Stimulated activated CD8-positive, alpha-beta memory T cell treated with anti-CD3 and anti-CD28 coated beads, Interleukin-7, amount 100 ng/mL, for 24 hours (primary cell): ENCODE measurements at regions not wholly inside any gene's neighbourhood (a gene's known extent, or its start where the extent isn't known, plus 50 kb on each side); places are given as distances from the start of the nearest gene placed in this dataset.

Source experiments
- DNase-seq: peaks from one replicate; pipeline ENCODE4 v3.0.0-alpha.2; 2020; ENCODE audit warnings: low read depth

GRCh38 chr22:47465222-47465621 is 702.8 kb downstream of the TBC1D22A start:
- DNase-seq = no peak

GRCh38 chr22:47463220-47463619 is 700.8 kb downstream of the TBC1D22A start:
- DNase-seq = no peak

DNA sequence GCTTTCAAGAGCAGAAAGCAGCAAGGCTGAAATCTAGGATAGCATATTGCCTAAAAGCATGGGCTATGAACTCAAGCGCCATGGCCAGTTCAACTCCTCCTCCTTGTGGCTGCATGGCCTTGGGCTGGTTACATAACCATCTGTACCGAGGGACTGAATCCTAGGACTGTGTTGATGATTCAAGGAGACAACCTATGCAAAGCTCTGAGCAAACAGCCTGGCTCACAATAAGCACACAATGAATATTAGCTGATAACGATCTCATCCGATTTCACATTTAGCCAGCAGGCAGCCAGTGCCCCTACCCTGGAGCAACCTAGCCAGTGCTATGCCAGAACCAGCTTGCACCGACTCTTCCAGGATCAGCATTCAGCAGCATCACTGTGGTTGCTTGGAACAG is 698.4 kb downstream of the TBC1D22A start:
- DNase-seq = no peak

- DNase-seq = no peak
Measured at GRCh38 chr22:47460176-47460575, 697.7 kb downstream of the TBC1D22A start.

- DNase-seq = no peak
Measured at GRCh38 chr22:47458348-47458747, 695.9 kb downstream of the TBC1D22A start.

- no peak for DNase-seq
Measured at GRCh38 chr22:47457509-47458300, 695.3 kb downstream of the TBC1D22A start.

DNA sequence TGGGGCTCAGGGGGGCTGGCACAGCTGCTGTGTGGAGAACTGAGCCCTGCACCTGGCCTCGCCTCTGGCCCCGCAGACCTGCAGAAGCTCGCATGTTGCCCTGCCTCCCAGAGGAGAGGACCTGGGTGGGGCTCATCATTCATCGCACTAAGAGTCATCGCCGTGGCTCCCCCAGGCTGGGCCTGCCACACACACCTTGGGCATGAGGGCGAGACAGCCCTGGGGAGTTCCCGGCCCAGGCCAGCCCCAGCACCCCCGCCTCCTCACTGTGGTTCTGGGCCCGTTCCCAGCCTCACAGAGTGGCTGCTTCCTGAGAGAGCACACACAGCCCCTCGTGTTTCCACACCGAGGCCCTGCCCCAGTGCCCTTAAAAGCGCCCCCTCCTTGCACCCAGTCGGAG is 694.6 kb downstream of the TBC1D22A start:
- no peak for DNase-seq

- no peak for DNase-seq
Measured at GRCh38 chr22:47456031-47456430, 693.6 kb downstream of the TBC1D22A start.

GRCh38 chr22:47453049-47453448 is 690.6 kb downstream of the TBC1D22A start:
- DNase-seq = no peak

GRCh38 chr22:47452184-47452583 is 689.7 kb downstream of the TBC1D22A start:
- DNase-seq = no peak

- no peak for DNase-seq
Measured at GRCh38 chr22:47450876-47451475, 688.5 kb downstream of the TBC1D22A start.

DNA sequence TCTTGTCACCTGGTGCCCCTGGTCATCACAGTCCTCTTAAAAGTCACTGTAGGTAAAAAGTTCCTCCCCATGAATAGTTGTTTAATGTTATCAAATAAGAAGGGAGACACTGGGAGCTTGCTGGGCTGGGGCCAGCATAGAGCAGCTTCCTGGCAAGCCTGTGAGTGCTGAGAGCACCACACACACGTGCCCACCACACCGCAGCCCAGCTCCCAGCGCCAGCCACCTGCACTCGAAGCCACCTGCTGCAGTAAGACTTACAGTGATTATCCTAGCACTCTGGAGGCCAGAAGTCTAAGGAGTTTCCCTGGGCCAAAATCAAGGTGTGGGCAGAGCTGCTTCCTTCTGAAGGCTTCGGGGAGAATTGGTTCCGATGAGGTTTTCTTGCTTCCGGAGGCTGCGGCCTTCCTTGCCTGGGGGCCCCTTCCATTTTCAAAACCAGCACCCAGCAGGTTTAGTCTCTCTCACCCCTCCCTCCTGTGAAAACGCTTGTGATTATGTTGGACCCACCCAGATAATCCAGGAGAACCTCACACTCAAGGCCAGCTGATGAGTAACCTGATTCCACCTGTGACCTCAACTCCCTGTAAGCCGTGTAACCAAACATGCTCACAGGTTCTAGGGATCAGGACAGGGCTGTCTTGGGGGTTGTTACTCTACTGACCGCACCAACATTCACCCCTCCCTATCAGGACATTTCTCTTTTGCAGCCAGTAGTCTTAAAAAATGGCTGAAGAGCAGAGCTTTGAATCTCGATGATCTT is 687.2 kb downstream of the TBC1D22A start:
- DNase-seq = no peak

DNA sequence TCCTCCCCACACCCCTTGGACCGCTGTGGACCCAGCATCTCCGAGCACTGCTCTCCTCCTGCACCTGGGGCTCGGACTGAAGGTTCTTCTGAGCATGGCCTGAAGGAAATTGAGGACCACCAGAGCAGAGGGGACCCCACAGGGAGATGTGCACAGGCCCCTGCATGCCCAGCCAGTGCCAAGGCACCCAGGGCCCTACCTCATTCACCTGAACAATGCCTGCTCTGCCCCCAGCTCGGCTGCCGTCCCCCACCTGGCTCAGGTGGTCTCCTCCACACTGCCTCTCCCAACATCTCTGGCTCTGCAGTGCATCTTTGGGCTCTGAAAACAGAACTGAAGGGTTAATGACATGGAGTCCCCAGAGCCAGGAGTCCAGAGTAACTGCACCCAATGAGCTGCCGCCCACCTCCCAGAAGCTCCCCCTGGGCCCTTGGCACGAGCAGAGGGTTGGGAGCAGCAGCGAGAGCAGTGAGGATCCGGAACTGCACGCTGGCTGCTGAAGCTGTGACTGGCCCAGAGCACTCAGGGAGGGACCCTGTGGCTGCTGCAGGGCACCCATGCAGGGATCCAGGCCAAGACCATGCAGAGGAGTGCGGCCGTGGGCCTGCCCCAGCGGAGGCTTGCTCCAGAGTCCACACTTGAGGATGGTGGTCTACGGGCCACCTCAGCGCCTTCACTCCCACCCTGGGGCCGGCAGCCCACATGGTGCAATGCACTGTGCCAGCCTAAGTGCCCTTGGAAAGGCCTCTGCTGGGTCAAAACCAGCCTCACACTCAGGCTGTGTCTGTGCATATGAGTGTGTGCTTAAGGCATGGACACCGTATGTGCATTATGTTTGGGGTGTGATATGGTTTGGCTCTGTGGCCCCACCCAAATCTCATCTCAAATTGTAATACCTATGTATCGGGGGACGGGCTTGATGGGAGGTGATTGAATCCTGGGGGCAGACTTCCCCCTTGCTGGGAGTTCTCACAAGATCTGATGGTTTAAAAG is 686.1 kb downstream of the TBC1D22A start:
- no peak for DNase-seq

GRCh38 chr22:47446821-47447810 is 684.7 kb downstream of the TBC1D22A start:
- no peak for DNase-seq

- DNase-seq = no peak
Measured at GRCh38 chr22:47446331-47446730, 683.9 kb downstream of the TBC1D22A start.

- DNase-seq = no peak
Measured at GRCh38 chr22:47445716-47446290, 683.4 kb downstream of the TBC1D22A start.

DNA sequence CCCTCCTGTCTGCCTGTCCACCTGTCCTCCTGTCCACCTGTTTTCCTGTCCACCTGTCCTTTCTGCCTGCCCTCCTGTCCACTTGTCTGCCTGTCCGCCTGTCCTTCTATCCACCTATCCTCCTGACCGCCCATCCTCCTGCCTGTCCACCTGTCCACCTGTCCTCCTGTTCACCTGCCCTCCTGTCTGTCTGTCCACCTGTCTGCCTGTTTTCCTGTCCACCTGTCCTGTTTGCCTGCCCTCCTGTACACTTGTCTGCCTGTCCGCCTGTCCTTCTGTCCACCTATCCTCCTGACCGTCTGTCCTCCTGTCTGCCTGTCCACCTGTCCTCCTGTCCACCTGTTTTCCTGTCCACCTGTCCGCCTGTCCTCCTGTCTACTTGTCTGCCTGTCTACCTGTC is 682.8 kb downstream of the TBC1D22A start:
- no peak for DNase-seq

GRCh38 chr22:47444746-47445065 is 682.3 kb downstream of the TBC1D22A start:
- DNase-seq = no peak

DNA sequence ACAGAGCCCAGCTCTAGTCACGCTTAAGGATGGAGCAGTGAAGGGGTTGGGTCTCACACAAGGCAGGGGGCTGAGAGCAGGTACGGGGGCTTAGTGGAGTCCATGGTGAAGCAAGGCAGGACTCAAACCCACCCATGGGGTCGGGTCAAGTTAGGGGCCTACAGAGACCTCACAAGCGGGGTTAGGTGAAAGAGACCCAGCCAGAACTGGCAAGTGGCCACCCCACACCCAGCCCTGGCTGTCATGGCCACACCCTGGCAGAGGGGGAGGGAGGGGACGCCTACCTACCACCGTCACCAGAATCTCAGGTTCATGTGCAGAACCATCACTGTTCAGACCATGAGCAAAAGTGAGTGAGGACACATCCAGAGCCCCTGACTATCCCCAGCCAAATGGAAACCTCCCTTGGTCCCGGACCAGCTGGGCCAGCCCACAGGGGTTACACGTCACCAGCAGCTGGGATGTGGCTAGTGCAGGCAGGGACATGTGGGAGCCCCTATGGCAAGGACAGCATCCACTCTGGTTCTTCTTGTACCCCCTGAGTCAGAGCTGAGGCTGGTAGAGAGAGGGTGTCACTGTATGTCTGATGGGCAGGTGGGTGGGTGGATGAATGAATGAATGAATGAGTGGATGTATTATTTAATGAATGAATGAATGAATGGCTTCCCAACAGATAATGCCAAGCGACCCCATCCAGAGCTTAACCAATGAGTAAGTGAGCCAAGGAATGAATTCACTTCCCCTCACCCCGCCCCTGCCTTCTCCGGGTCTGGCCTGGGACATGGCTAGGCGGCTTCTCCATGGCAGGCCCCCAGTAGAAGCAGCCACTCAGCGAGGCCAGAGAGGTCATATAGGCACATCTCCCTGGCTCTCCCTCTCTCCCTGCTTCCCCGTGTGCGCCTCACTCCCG is 681.6 kb downstream of the TBC1D22A start:
- no peak for DNase-seq
